ENCODE measurements at regions not wholly inside any gene's neighbourhood (a gene's known extent, or its start where the extent isn't known, plus 50 kb on each side); places are given as distances from the start of the nearest gene placed in this dataset.

GRCh38 chr20:57909763-57910331 is 200.0 kb upstream of the PMEPA1 start:
- BruUV-seq (replicated peaks): no TSS peak
- Histone ChIP-seq H3K27me3 (replicated peaks; ENCODE audit: insufficient read depth, low read depth, low read length, poor library complexity) (no peaks in the 10 kb centered on the region), H3K9me3 (ENCODE audit: low read depth, low read length, poor library complexity, severe bottlenecking) (no peaks in the 10 kb centered on the region), H3K36me3 (ENCODE audit: insufficient read depth, low read length, poor library complexity, severe bottlenecking) (no peaks in the 10 kb centered on the region), H3K4me3 (ENCODE audit: low read depth, low read length, poor library complexity, severe bottlenecking) (no peak overlapping the region), H3K27ac (ENCODE audit: low read depth, low read length, poor library complexity, severe bottlenecking) (no peak overlapping the region), H3K4me1 (ENCODE audit: insufficient read depth, low read length, poor library complexity, severe bottlenecking) (no peaks in the 10 kb centered on the region)
- TF ChIP-seq EZH2 (IDR thresholded peaks at IDR 0.05; ENCODE audit: borderline replicate concordance, low read depth, low read length, poor library complexity, severe bottlenecking) (no peak), CTCF (conservative IDR thresholded peaks at IDR 0.05; ENCODE audit: low read depth, low read length) (no peak)
- POLR2A ChIA-PET (ENCODE audit: low non-redundant PET): no interaction called here
- CTCF ChIA-PET: no interaction called here
- intact Hi-C loops (cut with micrococcal nuclease; ENCODE audit: unreplicated experiment): no loop called here
- no peak for DNase-seq (ENCODE audit: low spot score)

- no peak overlapping the region for H3K4me3 ChIP-seq (ENCODE audit: low read depth, low read length, poor library complexity, severe bottlenecking)
- intact Hi-C loops (cut with micrococcal nuclease; ENCODE audit: unreplicated experiment): no loop called here
- peaks cover 2% of the 10 kb centered on the region for H3K27me3 ChIP-seq (replicated peaks; ENCODE audit: insufficient read depth, low read depth, low read length, poor library complexity)
- TF ChIP-seq EZH2 (IDR thresholded peaks at IDR 0.05; ENCODE audit: borderline replicate concordance, low read depth, low read length, poor library complexity, severe bottlenecking) (no peak), CTCF (conservative IDR thresholded peaks at IDR 0.05; ENCODE audit: low read depth, low read length) (no peak)
- no peak overlapping the region for H3K27ac ChIP-seq (ENCODE audit: low read depth, low read length, poor library complexity, severe bottlenecking)
- H3K9me3 ChIP-seq (ENCODE audit: low read depth, low read length, poor library complexity, severe bottlenecking): no peaks in the 10 kb centered on the region
- peak; percentile 23 for DNase-seq (ENCODE audit: low spot score)
- ChIA-PET POLR2A (ENCODE audit: low non-redundant PET) (no interaction called here), CTCF (no interaction called here)
- no peaks in the 10 kb centered on the region for H3K36me3 ChIP-seq (ENCODE audit: insufficient read depth, low read length, poor library complexity, severe bottlenecking)
- BruUV-seq (replicated peaks): no TSS peak
- H3K4me1 ChIP-seq (ENCODE audit: insufficient read depth, low read length, poor library complexity, severe bottlenecking): no peaks in the 10 kb centered on the region
Observed at GRCh38 chr20:57908704-57909630, 199.2 kb upstream of the PMEPA1 start.

- intact Hi-C loops (cut with micrococcal nuclease; ENCODE audit: unreplicated experiment): no loop called here
- H3K36me3 ChIP-seq (ENCODE audit: insufficient read depth, low read length, poor library complexity, severe bottlenecking): no peaks in the 10 kb centered on the region
- no peaks in the 10 kb centered on the region for H3K9me3 ChIP-seq (ENCODE audit: low read depth, low read length, poor library complexity, severe bottlenecking)
- H3K4me3 ChIP-seq (ENCODE audit: low read depth, low read length, poor library complexity, severe bottlenecking): no peak overlapping the region
- no peaks in the 10 kb centered on the region for H3K4me1 ChIP-seq (ENCODE audit: insufficient read depth, low read length, poor library complexity, severe bottlenecking)
- ChIA-PET CTCF (no interaction called here), POLR2A (ENCODE audit: low non-redundant PET) (no interaction called here)
- no peak for DNase-seq (ENCODE audit: low spot score)
- BruUV-seq (replicated peaks): no TSS peak
- peaks cover 2% of the 10 kb centered on the region for H3K27me3 ChIP-seq (replicated peaks; ENCODE audit: insufficient read depth, low read depth, low read length, poor library complexity)
- TF ChIP-seq CTCF (conservative IDR thresholded peaks at IDR 0.05; ENCODE audit: low read depth, low read length) (no peak), EZH2 (IDR thresholded peaks at IDR 0.05; ENCODE audit: borderline replicate concordance, low read depth, low read length, poor library complexity, severe bottlenecking) (no peak)
- no peak overlapping the region for H3K27ac ChIP-seq (ENCODE audit: low read depth, low read length, poor library complexity, severe bottlenecking)
Observed at GRCh38 chr20:57908226-57908625, 198.4 kb upstream of the PMEPA1 start.
